KOPT-K1 (cell line): ENCODE measurements at regions not wholly inside any gene's neighbourhood (a gene's known extent, or its start where the extent isn't known, plus 50 kb on each side); places are given as distances from the start of the nearest gene placed in this dataset.
"Not testable (repeated sequence)": the region's sequence is repeated elsewhere in the genome, so short reads cannot be mapped to it uniquely, and the experiment has no call there.

ENCODE experiments used
- H3K27ac ChIP-seq: fragments of 200-600 bp; sonication (generic); 2 replicates; pipeline ENCODE4 v1.5.1; 2016; ENCODE audit warnings: antibody characterized with exemption, mild to moderate bottlenecking, low read depth, low read length; ENCODE audit not compliant: poor library complexity, severe bottlenecking
- H3K36me3 ChIP-seq: fragments of 200-600 bp; sonication (generic); 2 replicates; pipeline ENCODE4 v1.5.1; 2017; ENCODE audit warnings: antibody characterized with exemption, mild to moderate bottlenecking, low read length, moderate library complexity; ENCODE audit not compliant: insufficient read depth
- H3K9me3 ChIP-seq: fragments of 200-600 bp; sonication (generic); 2 replicates; pipeline ENCODE4 v1.5.1; 2017; ENCODE audit warnings: antibody characterized with exemption, low read length, mild to moderate bottlenecking; ENCODE audit not compliant: insufficient read depth, poor library complexity, severe bottlenecking

GRCh38 chr12:71276541-71276940 is 118.7 kb upstream of the TSPAN8 start:
- H3K27ac ChIP-seq = no peak overlapping the region
- no peaks in the 10 kb centered on the region for H3K36me3 ChIP-seq
- H3K9me3 ChIP-seq = no peaks in the 10 kb centered on the region

GRCh38 chr12:71270794-71271193 is 113.0 kb upstream of the TSPAN8 start:
- not testable (repeated sequence) for H3K27ac ChIP-seq, H3K9me3 ChIP-seq, H3K36me3 ChIP-seq

- Histone ChIP-seq H3K27ac (no peak overlapping the region), H3K36me3 (no peaks in the 10 kb centered on the region), H3K9me3 (no peaks in the 10 kb centered on the region)
Measured at GRCh38 chr12:71270057-71270456, 112.3 kb upstream of the TSPAN8 start.

- Histone ChIP-seq H3K36me3 (no peaks in the 10 kb centered on the region), H3K27ac (no peak overlapping the region), H3K9me3 (no peaks in the 10 kb centered on the region)
Measured at GRCh38 chr12:71269281-71269598, 111.4 kb upstream of the TSPAN8 start.

- no peak overlapping the region for H3K27ac ChIP-seq
- H3K36me3 ChIP-seq = no peaks in the 10 kb centered on the region
- no peaks in the 10 kb centered on the region for H3K9me3 ChIP-seq
Measured at GRCh38 chr12:71268598-71269280, 110.9 kb upstream of the TSPAN8 start.

GRCh38 chr12:71266606-71267005 is 108.8 kb upstream of the TSPAN8 start:
- H3K9me3 ChIP-seq = no peaks in the 10 kb centered on the region
- H3K27ac ChIP-seq = no peak overlapping the region
- H3K36me3 ChIP-seq = no peaks in the 10 kb centered on the region

GRCh38 chr12:71265731-71266130 is 107.9 kb upstream of the TSPAN8 start:
- not testable (repeated sequence) for H3K36me3 ChIP-seq, H3K9me3 ChIP-seq, H3K27ac ChIP-seq

- Histone ChIP-seq H3K36me3 (no peaks in the 10 kb centered on the region), H3K27ac (no peak overlapping the region), H3K9me3 (no peaks in the 10 kb centered on the region)
Measured at GRCh38 chr12:71262466-71262865, 104.7 kb upstream of the TSPAN8 start.

GRCh38 chr12:71252473-71252872 is 94.7 kb upstream of the TSPAN8 start:
- Histone ChIP-seq H3K9me3 (peaks cover 21% of the 10 kb centered on the region), H3K36me3 (no peaks in the 10 kb centered on the region), H3K27ac (no peak overlapping the region)

GRCh38 chr12:71250166-71250565 is 92.4 kb upstream of the TSPAN8 start:
- H3K36me3 ChIP-seq = no peaks in the 10 kb centered on the region
- H3K27ac ChIP-seq = no peak overlapping the region
- peaks cover 21% of the 10 kb centered on the region for H3K9me3 ChIP-seq

- H3K9me3 ChIP-seq = no peaks in the 10 kb centered on the region
- H3K36me3 ChIP-seq = no peaks in the 10 kb centered on the region
- no peak overlapping the region for H3K27ac ChIP-seq
Measured at GRCh38 chr12:71243370-71243769, 85.6 kb upstream of the TSPAN8 start.

GRCh38 chr12:71242511-71242910 is 84.7 kb upstream of the TSPAN8 start:
- Histone ChIP-seq H3K9me3 (no peaks in the 10 kb centered on the region), H3K36me3 (no peaks in the 10 kb centered on the region), H3K27ac (no peak overlapping the region)

- Histone ChIP-seq H3K27ac (no peak overlapping the region), H3K36me3 (no peaks in the 10 kb centered on the region), H3K9me3 (no peaks in the 10 kb centered on the region)
Measured at GRCh38 chr12:71240946-71241345, 83.1 kb upstream of the TSPAN8 start.

- no peak overlapping the region for H3K27ac ChIP-seq
- no peaks in the 10 kb centered on the region for H3K36me3 ChIP-seq
- no peaks in the 10 kb centered on the region for H3K9me3 ChIP-seq
Measured at GRCh38 chr12:71239731-71240130, 81.9 kb upstream of the TSPAN8 start.

GRCh38 chr12:71237128-71237527 is 79.3 kb upstream of the TSPAN8 start:
- Histone ChIP-seq H3K9me3 (no peaks in the 10 kb centered on the region), H3K27ac (peak overlapping the region; percentile 36)

GRCh38 chr12:71236133-71236660 is 78.4 kb upstream of the TSPAN8 start:
- H3K9me3 ChIP-seq = no peaks in the 10 kb centered on the region
- no peaks in the 10 kb centered on the region for H3K36me3 ChIP-seq
- H3K27ac ChIP-seq = no peak overlapping the region

More at GRCh38 chr12:71237128-71237527, 79.3 kb upstream of the TSPAN8 start:
- no peaks in the 10 kb centered on the region for H3K36me3 ChIP-seq
